ENCODE measurements at regions not wholly inside any gene's neighbourhood (a gene's known extent, or its start where the extent isn't known, plus 50 kb on each side); places are given as distances from the start of the nearest gene placed in this dataset.
A peak's percentile ranks its signal among the peaks of the same experiment; 100 is the strongest.

GRCh38 chr2:237259201-237259600 lies 154.8 kb downstream of the COL6A3 start:
- no peak for DNase-seq
- TF ChIP-seq, protein P1, sequence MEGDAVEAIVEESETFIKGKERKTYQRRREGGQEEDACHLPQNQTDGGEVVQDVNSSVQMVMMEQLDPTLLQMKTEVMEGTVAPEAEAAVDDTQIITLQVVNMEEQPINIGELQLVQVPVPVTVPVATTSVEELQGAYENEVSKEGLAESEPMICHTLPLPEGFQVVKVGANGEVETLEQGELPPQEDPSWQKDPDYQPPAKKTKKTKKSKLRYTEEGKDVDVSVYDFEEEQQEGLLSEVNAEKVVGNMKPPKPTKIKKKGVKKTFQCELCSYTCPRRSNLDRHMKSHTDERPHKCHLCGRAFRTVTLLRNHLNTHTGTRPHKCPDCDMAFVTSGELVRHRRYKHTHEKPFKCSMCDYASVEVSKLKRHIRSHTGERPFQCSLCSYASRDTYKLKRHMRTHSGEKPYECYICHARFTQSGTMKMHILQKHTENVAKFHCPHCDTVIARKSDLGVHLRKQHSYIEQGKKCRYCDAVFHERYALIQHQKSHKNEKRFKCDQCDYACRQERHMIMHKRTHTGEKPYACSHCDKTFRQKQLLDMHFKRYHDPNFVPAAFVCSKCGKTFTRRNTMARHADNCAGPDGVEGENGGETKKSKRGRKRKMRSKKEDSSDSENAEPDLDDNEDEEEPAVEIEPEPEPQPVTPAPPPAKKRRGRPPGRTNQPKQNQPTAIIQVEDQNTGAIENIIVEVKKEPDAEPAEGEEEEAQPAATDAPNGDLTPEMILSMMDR (IDR thresholded peaks at IDR 0.05; ENCODE audit: borderline replicate concordance), result no peak
- Histone ChIP-seq H3K27ac (replicated peaks) (no peak overlapping the region), H3K4me3 (no peak overlapping the region), H3K9me3 (replicated peaks) (no peaks in the 10 kb centered on the region), H3K36me3 (no peaks in the 10 kb centered on the region), H3K27me3 (ENCODE audit: low read depth) (no peaks in the 10 kb centered on the region), H3K4me1 (peaks cover 19% of the 10 kb centered on the region)
- intact Hi-C loops (cut with micrococcal nuclease), result no loop called here

DNA sequence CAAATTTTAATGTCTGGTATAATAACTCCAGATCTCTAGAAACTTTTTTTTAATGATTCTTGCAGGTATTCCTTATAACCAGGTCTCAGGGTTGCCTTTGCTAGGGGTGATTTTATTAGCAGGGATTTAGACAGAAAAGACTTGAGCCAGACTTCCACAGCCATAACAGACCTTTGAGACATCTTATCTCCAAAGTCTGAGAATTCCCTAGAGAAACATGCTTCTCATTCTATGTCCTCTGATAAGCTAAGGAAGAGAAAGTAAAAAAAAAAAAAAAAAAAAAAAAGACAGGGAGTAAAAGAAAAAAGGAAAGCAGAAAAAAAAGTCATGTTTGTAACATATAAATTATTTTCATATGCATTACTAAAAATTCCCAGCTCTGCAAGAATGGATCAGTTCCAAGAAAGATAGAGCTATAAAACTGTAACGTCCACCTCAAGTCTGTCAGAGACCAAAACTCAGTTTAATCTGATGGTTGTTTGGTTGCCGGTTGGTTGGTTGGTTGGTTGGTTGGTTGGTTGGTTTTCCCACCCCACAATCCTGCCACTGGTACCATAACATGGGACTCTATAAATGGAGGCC lies 153.8 kb downstream of the COL6A3 start:
- DNase-seq, result no peak
- Histone ChIP-seq H3K36me3 (no peaks in the 10 kb centered on the region), H3K4me1 (peaks cover 14% of the 10 kb centered on the region), H3K27me3 (ENCODE audit: low read depth) (no peaks in the 10 kb centered on the region), H3K27ac (replicated peaks) (no peak overlapping the region), H3K4me3 (no peak overlapping the region), H3K9me3 (replicated peaks) (no peaks in the 10 kb centered on the region)
- TF ChIP-seq, protein P1 (IDR thresholded peaks at IDR 0.05; ENCODE audit: borderline replicate concordance), result no peak
- intact Hi-C loops (cut with micrococcal nuclease), result no loop called here

- Histone ChIP-seq H3K36me3 (no peaks in the 10 kb centered on the region), H3K4me1 (peaks cover 14% of the 10 kb centered on the region), H3K9me3 (replicated peaks) (no peaks in the 10 kb centered on the region), H3K4me3 (no peak overlapping the region), H3K27me3 (ENCODE audit: low read depth) (no peaks in the 10 kb centered on the region), H3K27ac (replicated peaks) (no peak overlapping the region)
- DNase-seq, result no peak
- intact Hi-C loops (cut with micrococcal nuclease), result no loop called here
- TF ChIP-seq, protein P1 (IDR thresholded peaks at IDR 0.05; ENCODE audit: borderline replicate concordance), result no peak
Observed at GRCh38 chr2:237260686-237261085, 153.3 kb downstream of the COL6A3 start.

- DNase-seq, result no peak
- Histone ChIP-seq H3K4me1 (peaks cover 14% of the 10 kb centered on the region), H3K36me3 (no peaks in the 10 kb centered on the region), H3K9me3 (replicated peaks) (no peaks in the 10 kb centered on the region), H3K27ac (replicated peaks) (peak overlapping the region; percentile 58), H3K4me3 (no peak overlapping the region), H3K27me3 (ENCODE audit: low read depth) (no peaks in the 10 kb centered on the region)
- intact Hi-C loops (cut with micrococcal nuclease), result no loop called here
- TF ChIP-seq, protein P1 (IDR thresholded peaks at IDR 0.05; ENCODE audit: borderline replicate concordance), result no peak
Observed at GRCh38 chr2:237261327-237261726, 152.6 kb downstream of the COL6A3 start.

DNA sequence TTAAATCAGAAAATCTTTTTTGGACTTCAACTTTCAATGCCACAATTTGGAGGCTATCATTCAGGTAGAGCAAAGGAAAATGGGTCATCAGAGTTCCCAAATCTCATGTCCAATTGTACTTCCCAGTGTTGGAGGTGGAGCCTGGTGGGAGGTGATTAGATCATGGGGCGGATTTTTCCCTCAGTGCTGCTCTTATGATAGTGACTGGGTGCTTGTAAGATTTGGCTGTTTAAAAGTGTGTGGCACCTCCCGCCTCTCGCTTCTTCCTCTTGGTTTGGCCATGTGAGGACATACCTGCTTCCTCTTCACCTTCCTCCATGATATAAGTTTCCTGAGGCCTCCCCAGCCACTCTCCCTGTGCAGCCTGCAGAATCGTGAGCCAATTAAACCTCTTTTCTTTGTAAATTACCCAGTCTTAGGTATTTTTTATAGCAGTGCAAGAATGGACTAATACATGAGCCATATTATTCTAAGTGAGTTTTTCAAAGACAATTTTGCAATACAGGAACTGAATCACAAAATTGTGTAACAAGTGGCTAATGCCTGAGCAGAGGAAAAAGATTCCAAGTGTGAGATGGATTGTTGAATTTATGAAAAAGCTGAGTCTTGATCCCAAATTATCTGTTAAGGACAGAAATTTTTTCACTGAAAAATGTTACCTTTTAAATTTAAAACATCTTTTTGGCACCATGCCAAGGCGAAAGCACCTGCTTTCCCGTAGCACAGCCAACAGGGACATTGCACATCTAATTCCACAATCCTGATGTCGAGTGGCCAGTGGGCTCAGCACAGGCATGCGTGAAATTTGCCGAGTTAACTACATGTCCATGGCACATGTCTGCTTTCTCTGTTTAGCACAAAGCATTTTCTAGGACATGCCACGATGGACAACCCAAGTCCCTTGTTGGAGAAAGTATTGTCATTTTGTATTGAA lies 150.9 kb downstream of the COL6A3 start:
- TF ChIP-seq, protein P1 (IDR thresholded peaks at IDR 0.05; ENCODE audit: borderline replicate concordance), result no peak
- peak overlapping the region; percentile 58 for H3K27ac ChIP-seq (replicated peaks)
- no peak overlapping the region for H3K4me3 ChIP-seq
- peaks cover 2% of the 10 kb centered on the region for H3K4me1 ChIP-seq
- H3K36me3 ChIP-seq, result no peaks in the 10 kb centered on the region
- DNase-seq, result no peak
- intact Hi-C loops (cut with micrococcal nuclease), result no loop called here
- no peaks in the 10 kb centered on the region for H3K27me3 ChIP-seq (ENCODE audit: low read depth)
- H3K9me3 ChIP-seq (replicated peaks), result no peaks in the 10 kb centered on the region

All from left ventricle myocardium inferior (tissue), 1 donor.